HEK293T (cell line): ENCODE measurements at regions not wholly inside any gene's neighbourhood (a gene's known extent, or its start where the extent isn't known, plus 50 kb on each side); places are given as distances from the start of the nearest gene placed in this dataset.

Experiments used
- BHLHE40 ChIP-seq: fragments of 450-650 bp; IDR thresholded peaks from 2 replicates; pipeline ENCODE4 v1.6.1; 2016; ENCODE audit warnings: mild to moderate bottlenecking, moderate library complexity, borderline replicate concordance
- ELF4 ChIP-seq: fragments of 450-650 bp; IDR thresholded peaks from 2 replicates; pipeline ENCODE4 v1.6.1; 2017; ENCODE audit warnings: antibody characterized with exemption
- FOXA1 ChIP-seq: fragments of 450-650 bp; IDR thresholded peaks from 2 replicates; pipeline ENCODE4 v1.6.1; 2016; ENCODE audit warnings: mild to moderate bottlenecking
- FOXK2 ChIP-seq: fragments of 450-650 bp; IDR thresholded peaks from 2 replicates; pipeline ENCODE4 v1.6.1; 2016; ENCODE audit warnings: mild to moderate bottlenecking
- LEF1 ChIP-seq: fragments of 450-650 bp; IDR thresholded peaks from 2 replicates; pipeline ENCODE4 v1.6.1; 2017; ENCODE audit warnings: mild to moderate bottlenecking, borderline replicate concordance
- NFRKB ChIP-seq: fragments of 450-650 bp; IDR thresholded peaks from 2 replicates; pipeline ENCODE4 v1.6.1; 2016; ENCODE audit warnings: mild to moderate bottlenecking, moderate library complexity
- SP1 ChIP-seq: fragments of 450-650 bp; IDR thresholded peaks from 2 replicates; pipeline ENCODE4 v1.6.1; 2017
- TARDBP ChIP-seq: fragments of 450-650 bp; IDR thresholded peaks from 2 replicates; pipeline ENCODE4 v1.6.1; 2016
- ZNF384 ChIP-seq: fragments of 450-650 bp; IDR thresholded peaks from 2 replicates; pipeline ENCODE4 v1.6.1; 2016

GRCh38 chr18:73670039-73670438 lies 477.6 kb downstream of the FBXO15 start:
- TF ChIP-seq SP1 (no peak), FOXK2 (no peak), TARDBP (no peak), ZNF384 (no peak), BHLHE40 (no peak), FOXA1 (no peak), LEF1 (no peak), ELF4 (no peak), NFRKB (no peak)
